ENCODE measurements at regions not wholly inside any gene's neighbourhood (a gene's known extent, or its start where the extent isn't known, plus 50 kb on each side); places are given as distances from the start of the nearest gene placed in this dataset.

DNA sequence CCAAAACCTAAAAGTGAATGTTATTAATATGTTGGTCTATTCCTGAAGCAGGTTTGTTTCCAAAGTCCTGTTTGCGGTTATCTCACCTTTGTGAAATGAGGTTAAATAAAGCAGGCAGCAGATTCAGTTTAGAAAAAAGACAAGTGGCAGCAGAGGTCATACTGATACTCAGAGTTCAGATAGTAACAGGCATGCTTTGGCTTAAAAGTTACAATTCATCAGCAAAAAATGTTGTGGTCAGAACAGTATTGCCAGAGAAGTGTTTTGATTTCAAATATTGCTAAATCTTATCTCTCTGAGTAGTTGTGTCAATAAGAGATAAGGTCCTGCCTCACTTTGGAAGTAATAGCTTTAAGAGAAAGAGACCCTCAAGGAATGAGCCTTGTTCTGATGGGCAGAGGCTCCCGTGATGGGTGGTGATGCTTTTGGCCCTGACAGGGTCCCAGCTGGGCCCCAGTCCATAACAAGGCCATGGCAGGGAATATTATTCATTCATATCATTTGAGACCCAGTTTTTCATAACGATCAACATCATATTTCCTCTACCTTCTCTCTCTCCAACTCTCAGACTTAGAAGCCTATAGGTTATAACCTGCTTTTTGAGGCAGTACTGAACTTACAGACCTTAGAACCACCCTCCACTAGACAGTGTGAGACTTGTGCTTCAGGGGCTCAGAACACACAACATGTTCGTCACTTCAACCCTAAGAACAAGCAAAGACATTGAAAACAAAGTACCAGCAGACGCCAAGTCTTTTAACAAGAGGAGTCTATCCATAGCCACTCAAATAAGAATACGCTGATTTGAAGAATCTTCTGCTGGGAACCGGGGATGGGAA lies 58.5 kb upstream of the AHR start (continued):
- TF ChIP-seq ZFP36 (IDR thresholded peaks at IDR 0.05; ENCODE audit: borderline replicate concordance, low read depth, low read length, partially characterized antibody) (peak; percentile 42), ATF2 (CRISPR knock-in tag; IDR thresholded peaks at IDR 0.05) (peak; percentile 77), RARA (CRISPR knock-in tag; IDR thresholded peaks at IDR 0.05) (peak; percentile 87), FOXA3 (CRISPR knock-in tag; IDR thresholded peaks at IDR 0.05) (peak; percentile 94), ARID4A (CRISPR knock-in tag; IDR thresholded peaks at IDR 0.05; ENCODE audit: borderline replicate concordance) (peak; percentile 13; the same call in 1 of the 2 replicates), STAG1 (CRISPR knock-in tag; IDR thresholded peaks at IDR 0.05) (peak; percentile 19; the same call in 1 of the 2 replicates), YY1 (IDR thresholded peaks at IDR 0.05; ENCODE audit: insufficient read depth, insufficient replicate concordance, low read depth, low read length) (no peak), ZMYM4 (CRISPR knock-in tag; IDR thresholded peaks at IDR 0.05) (peak; percentile 52; the same call in 1 of the 2 replicates), HNF4G (IDR thresholded peaks at IDR 0.05; ENCODE audit: borderline replicate concordance, low read depth, low read length) (0 out of 2 replicates have a peak, but pooled peaks have one; percentile 51), HNF4G (CRISPR knock-in tag; IDR thresholded peaks at IDR 0.05; ENCODE audit: borderline replicate concordance, low read depth) (no peak), GABPA (IDR thresholded peaks at IDR 0.05; ENCODE audit: low read depth, low read length) (no peak), GABPA (CRISPR knock-in tag; IDR thresholded peaks at IDR 0.05; ENCODE audit: low read depth) (no peak), ZNF7 (CRISPR knock-in tag; IDR thresholded peaks at IDR 0.05) (no peak), HDAC1 (CRISPR knock-in tag; IDR thresholded peaks at IDR 0.05) (peak; percentile 57)
- TF ChIP-seq, protein P1, sequence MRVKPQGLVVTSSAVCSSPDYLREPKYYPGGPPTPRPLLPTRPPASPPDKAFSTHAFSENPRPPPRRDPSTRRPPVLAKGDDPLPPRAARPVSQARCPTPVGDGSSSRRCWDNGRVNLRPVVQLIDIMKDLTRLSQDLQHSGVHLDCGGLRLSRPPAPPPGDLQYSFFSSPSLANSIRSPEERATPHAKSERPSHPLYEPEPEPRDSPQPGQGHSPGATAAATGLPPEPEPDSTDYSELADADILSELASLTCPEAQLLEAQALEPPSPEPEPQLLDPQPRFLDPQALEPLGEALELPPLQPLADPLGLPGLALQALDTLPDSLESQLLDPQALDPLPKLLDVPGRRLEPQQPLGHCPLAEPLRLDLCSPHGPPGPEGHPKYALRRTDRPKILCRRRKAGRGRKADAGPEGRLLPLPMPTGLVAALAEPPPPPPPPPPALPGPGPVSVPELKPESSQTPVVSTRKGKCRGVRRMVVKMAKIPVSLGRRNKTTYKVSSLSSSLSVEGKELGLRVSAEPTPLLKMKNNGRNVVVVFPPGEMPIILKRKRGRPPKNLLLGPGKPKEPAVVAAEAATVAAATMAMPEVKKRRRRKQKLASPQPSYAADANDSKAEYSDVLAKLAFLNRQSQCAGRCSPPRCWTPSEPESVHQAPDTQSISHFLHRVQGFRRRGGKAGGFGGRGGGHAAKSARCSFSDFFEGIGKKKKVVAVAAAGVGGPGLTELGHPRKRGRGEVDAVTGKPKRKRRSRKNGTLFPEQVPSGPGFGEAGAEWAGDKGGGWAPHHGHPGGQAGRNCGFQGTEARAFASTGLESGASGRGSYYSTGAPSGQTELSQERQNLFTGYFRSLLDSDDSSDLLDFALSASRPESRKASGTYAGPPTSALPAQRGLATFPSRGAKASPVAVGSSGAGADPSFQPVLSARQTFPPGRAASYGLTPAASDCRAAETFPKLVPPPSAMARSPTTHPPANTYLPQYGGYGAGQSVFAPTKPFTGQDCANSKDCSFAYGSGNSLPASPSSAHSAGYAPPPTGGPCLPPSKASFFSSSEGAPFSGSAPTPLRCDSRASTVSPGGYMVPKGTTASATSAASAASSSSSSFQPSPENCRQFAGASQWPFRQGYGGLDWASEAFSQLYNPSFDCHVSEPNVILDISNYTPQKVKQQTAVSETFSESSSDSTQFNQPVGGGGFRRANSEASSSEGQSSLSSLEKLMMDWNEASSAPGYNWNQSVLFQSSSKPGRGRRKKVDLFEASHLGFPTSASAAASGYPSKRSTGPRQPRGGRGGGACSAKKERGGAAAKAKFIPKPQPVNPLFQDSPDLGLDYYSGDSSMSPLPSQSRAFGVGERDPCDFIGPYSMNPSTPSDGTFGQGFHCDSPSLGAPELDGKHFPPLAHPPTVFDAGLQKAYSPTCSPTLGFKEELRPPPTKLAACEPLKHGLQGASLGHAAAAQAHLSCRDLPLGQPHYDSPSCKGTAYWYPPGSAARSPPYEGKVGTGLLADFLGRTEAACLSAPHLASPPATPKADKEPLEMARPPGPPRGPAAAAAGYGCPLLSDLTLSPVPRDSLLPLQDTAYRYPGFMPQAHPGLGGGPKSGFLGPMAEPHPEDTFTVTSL (CRISPR knock-in tag; IDR thresholded peaks at IDR 0.05; ENCODE audit: borderline replicate concordance): peak; percentile 66; the same call in 1 of the 2 replicates
- TF ChIP-seq, protein P2, sequence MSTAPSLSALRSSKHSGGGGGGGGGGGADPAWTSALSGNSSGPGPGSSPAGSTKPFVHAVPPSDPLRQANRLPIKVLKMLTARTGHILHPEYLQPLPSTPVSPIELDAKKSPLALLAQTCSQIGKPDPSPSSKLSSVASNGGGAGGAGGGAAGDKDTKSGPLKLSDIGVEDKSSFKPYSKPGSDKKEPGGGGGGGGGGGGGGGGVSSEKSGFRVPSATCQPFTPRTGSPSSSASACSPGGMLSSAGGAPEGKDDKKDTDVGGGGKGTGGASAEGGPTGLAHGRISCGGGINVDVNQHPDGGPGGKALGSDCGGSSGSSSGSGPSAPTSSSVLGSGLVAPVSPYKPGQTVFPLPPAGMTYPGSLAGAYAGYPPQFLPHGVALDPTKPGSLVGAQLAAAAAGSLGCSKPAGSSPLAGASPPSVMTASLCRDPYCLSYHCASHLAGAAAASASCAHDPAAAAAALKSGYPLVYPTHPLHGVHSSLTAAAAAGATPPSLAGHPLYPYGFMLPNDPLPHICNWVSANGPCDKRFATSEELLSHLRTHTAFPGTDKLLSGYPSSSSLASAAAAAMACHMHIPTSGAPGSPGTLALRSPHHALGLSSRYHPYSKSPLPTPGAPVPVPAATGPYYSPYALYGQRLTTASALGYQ (CRISPR knock-in tag; IDR thresholded peaks at IDR 0.05): peak; percentile 98

Measured in HepG2 (cell line).